ENCODE measurements at regions not wholly inside any gene's neighbourhood (a gene's known extent, or its start where the extent isn't known, plus 50 kb on each side); places are given as distances from the start of the nearest gene placed in this dataset.

GRCh38 chr11:109821511-109821910 lies 271.7 kb upstream of the ZC3H12C start:
- H3K4me3 ChIP-seq (ENCODE audit: low read length) = no peak overlapping the region
- TF ChIP-seq CTCF (conservative IDR thresholded peaks at IDR 0.05; ENCODE audit: low read depth, low read length) = no peak
- no peak for DNase-seq (ENCODE audit: low read depth)

GRCh38 chr11:109822436-109823102 lies 270.6 kb upstream of the ZC3H12C start:
- no peak overlapping the region for H3K4me3 ChIP-seq (ENCODE audit: low read length)
- DNase-seq (ENCODE audit: low read depth) = no peak
- no peak for TF ChIP-seq CTCF (conservative IDR thresholded peaks at IDR 0.05; ENCODE audit: low read depth, low read length)

- no peak for TF ChIP-seq CTCF (conservative IDR thresholded peaks at IDR 0.05; ENCODE audit: low read depth, low read length)
Observed at GRCh38 chr11:109828387-109828786, 264.8 kb upstream of the ZC3H12C start.

GRCh38 chr11:109838026-109838425 lies 255.2 kb upstream of the ZC3H12C start:
- TF ChIP-seq CTCF (conservative IDR thresholded peaks at IDR 0.05; ENCODE audit: low read depth, low read length) = no peak
- H3K4me3 ChIP-seq (ENCODE audit: low read length) = no peak overlapping the region
- DNase-seq (ENCODE audit: low read depth) = no peak

More at GRCh38 chr11:109828387-109828786, 264.8 kb upstream of the ZC3H12C start:
- H3K4me3 ChIP-seq (ENCODE audit: low read length) = no peak overlapping the region
- no peak for DNase-seq (ENCODE audit: low read depth)

- no peak for DNase-seq (ENCODE audit: low read depth)
- TF ChIP-seq CTCF (conservative IDR thresholded peaks at IDR 0.05; ENCODE audit: low read depth, low read length) = no peak
Observed at GRCh38 chr11:109845437-109845836, 247.8 kb upstream of the ZC3H12C start.

GRCh38 chr11:109847621-109848020 lies 245.6 kb upstream of the ZC3H12C start:
- TF ChIP-seq CTCF (conservative IDR thresholded peaks at IDR 0.05; ENCODE audit: low read depth, low read length) = no peak
- DNase-seq (ENCODE audit: low read depth) = no peak
- no peak overlapping the region for H3K4me3 ChIP-seq (ENCODE audit: low read length)

More at GRCh38 chr11:109845437-109845836, 247.8 kb upstream of the ZC3H12C start:
- H3K4me3 ChIP-seq (ENCODE audit: low read length) = no peak overlapping the region

- H3K4me3 ChIP-seq (ENCODE audit: low read length) = no peak overlapping the region
- no peak for DNase-seq (ENCODE audit: low read depth)
- no peak for TF ChIP-seq CTCF (conservative IDR thresholded peaks at IDR 0.05; ENCODE audit: low read depth, low read length)
Observed at GRCh38 chr11:109849051-109849450, 244.1 kb upstream of the ZC3H12C start.

Data from retinal pigment epithelial cell (primary cell).